ENCODE measurements at regions not wholly inside any gene's neighbourhood (a gene's known extent, or its start where the extent isn't known, plus 50 kb on each side); places are given as distances from the start of the nearest gene placed in this dataset.

DNA sequence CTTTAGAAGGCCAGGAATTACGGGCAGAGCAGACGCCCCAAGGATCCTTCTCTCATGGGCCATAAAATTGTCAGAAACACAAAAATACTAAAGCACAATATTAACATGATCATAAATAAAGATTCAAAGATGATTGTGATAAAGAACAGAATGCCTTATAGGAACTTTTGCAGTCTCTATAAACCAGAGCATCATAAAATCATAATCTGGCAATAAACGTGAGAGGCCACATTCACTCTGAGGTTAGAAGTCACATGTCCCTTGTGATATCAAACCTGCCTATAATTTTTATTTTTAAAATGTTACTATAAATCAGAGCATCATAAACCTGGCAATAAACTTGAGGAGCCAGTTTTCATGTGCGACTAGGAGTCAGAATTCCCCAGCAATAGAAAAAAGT, 100.5 kb downstream of the ZBTB18 start:
- TF ChIP-seq EZH2 (IDR thresholded peaks at IDR 0.05) (no peak), POLR2AphosphoS5 (IDR thresholded peaks at IDR 0.05; ENCODE audit: borderline replicate concordance, low read depth, low read length) (no peak)

Data from SK-N-MC (cell line).